GM21576 (cell line): ENCODE measurements at regions not wholly inside any gene's neighbourhood (a gene's known extent, or its start where the extent isn't known, plus 50 kb on each side); places are given as distances from the start of the nearest gene placed in this dataset.
"Not testable (repeated sequence)": the region's sequence is repeated elsewhere in the genome, so short reads cannot be mapped to it uniquely, and the experiment has no call there.

Experiments used
- ATAC-seq: cut with Tn5 transposase; IDR thresholded peaks from one replicate; pipeline ENCODE4 v1.9.1; 2021; ENCODE audit warnings: mild to moderate bottlenecking, moderate library complexity; ENCODE audit not compliant: unreplicated experiment

- ATAC-seq = no peak
Observed at GRCh38 chr11:106482917-106483785, 405.7 kb downstream of the AASDHPPT start.

DNA sequence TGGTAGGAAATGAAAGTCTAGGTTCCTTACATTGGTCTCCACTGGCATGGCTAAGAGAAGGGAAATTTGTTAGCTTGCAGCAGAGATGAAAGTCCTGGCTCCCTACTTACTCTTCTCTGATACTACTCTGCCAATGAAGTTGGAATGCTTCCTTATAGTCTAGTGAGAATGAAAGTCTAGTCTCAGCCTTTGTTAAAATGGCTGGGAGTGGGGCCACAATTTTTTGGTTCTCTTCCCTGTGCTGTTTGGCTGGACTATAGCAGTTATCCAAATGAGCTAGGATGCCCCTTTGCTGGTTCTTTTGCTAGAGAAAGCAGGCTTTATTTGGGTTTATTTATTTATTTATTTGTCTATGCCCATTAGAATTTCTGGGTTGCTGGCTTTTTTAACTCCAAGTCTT is 414.3 kb downstream of the AASDHPPT start:
- no peak for ATAC-seq

DNA sequence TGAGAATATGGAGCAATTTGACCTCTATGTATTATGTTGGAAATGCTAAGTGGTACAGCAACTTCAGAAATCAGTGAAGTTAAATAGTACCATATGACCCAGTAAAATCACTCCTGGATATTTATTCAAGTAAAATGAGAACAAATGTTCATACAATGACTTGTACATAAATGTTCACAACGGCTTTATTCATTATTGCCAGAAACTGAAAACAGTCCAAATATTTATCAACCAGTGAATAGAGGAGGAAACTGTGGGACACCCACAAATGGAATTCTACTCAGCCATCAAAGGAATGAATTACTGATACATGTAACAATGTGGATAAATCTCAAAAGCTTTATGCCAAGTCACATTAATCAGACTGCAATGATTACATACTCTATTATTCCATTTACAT is 416.3 kb downstream of the AASDHPPT start:
- no peak for ATAC-seq

- ATAC-seq = no peak
Observed at GRCh38 chr11:106495046-106495445, 417.6 kb downstream of the AASDHPPT start.

- no peak for ATAC-seq
Observed at GRCh38 chr11:106496677-106497076, 419.2 kb downstream of the AASDHPPT start.

DNA sequence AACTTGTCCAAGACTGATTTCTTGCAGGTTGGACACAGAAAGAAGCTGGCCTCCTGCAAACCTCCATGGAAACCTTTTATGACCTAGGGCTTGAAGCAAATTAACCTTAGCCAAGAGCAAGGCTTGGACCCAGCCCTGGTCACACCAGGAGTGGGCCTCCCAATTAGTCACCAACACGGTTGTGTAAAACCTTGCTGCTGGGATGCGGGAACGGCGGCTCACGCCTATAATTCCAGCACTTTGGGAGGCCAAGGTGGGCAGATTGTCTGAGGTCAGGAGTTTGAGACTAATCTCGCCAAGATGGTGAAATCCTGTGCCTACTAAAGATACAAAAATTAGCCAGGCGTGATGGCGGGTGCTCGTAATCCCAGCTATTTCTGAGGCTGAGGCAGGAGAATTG is 419.9 kb downstream of the AASDHPPT start:
- ATAC-seq = no peak

DNA sequence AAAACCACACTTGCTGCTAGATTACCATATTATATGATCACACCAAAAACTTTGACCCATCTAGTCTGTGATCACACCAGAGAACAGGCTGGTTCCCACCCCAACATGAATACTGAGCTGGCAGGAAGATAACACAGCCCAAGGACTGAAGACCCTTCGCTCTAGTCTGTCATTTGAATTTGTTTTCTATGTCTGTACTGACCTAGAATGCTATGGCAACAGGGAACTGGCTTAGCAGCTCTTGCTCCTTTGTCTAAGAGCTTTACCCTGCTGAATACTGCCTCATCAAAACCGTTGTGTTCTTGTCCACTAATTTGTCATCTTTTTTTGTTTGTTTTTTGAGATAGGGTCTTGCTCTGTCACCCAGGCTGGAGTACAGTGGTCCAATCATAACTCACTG is 420.4 kb downstream of the AASDHPPT start:
- no peak for ATAC-seq

GRCh38 chr11:106503901-106504300 is 426.4 kb downstream of the AASDHPPT start:
- no peak for ATAC-seq

DNA sequence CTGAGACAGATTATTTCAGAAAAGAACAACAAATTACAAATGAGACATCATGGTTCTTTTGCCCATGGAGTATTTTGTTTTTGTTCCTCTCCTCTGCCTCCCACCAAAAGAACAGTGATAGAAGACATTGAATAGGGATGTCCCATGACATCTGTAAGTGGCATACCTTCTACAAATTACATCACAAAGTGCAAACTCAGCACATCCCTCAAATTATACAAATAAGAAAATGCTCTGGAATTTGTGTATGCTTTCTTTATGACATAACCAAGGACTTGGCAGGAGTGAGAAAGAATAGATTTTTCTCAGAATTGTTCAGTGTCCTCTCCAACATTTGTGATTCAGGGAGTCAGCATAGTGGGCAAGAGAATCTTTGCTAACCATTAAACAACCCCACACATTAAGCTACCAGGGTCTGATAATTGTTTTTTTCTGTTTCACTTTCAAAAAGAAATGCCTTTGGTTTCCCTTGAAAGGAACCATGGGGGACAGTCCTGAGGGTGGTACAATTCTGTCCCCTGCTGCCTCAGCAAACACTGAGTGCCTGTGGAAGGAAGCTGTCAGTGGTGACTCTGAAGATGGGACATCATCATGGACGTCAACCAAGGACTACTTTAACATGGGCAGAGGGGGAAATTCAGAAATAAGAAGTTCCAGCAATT is 430.3 kb downstream of the AASDHPPT start:
- no peak for ATAC-seq

DNA sequence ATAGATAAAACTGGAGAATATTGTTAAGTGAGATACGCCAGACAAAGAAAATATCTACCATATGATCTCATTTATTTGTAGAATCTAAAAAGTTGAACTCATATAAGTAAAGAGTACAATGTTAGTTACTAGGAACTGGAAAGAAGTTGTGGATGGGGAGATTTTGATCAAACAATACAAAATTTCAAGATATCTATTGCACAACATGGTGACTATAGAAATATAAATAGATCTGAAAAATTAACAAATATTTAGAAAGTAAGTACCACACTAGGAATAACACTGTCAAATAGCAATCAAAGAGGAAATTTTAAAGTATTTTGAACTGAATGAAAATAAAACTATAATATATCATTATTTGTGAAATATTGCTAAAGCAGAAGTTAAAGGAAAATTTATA is 437.2 kb downstream of the AASDHPPT start:
- ATAC-seq = no peak

DNA sequence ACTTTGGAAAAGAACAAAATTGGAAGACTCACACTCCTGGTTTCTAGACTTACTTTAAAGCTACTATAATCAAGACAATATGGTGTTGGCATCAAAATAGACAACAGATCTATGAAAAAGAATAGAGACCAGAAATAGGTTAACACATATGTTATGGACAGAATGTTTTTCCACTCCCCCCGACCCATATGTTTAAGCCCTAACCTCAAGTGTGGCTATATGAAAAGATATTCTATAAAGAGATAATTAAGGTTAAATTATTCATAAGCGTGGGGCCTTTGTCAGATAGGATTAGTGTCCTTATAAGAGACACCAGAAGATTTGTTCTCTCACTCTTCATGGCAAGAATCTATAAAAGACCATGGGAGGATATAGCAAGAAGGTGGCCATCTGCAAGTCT is 440.0 kb downstream of the AASDHPPT start:
- ATAC-seq = no peak

GRCh38 chr11:106520146-106520912 is 442.9 kb downstream of the AASDHPPT start:
- ATAC-seq = no peak

DNA sequence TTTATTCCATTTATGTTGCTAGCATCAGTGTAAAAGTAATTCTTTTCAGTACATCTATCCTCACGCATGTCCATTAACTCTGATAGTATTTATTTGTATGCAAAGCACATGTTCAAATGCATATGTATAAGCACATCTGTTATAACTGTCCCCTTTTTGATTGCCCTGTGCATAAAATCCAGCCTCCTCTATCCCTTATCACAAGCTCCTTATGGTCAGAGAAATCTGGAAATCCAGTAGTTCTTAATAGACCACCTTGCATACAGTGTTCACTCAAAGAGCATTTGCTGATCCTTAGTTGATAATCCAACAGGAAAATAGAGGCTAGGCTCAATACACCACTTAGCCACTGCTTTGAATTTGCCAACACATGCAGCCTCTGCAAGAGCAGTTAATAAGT is 443.5 kb downstream of the AASDHPPT start:
- no peak for ATAC-seq

GRCh38 chr11:106523171-106523570 is 445.7 kb downstream of the AASDHPPT start:
- ATAC-seq = no peak

DNA sequence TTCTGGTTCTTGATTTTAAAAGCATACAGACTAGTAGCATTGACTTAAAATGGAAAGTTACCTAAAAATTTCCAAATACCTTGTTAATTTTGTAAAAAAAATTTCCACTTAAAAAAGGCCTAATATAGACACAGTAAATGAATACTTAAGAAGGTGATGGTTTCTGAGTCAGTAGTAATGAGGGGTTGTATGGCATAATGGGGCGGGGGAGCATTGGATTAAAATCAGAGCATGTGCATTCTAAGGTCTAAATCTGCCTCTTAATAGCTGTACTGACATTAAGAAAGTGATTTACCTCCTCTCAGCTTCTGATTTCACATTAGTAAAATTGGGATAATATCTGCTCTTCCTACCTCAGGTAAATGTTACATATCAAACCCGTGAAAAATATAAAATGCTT is 446.5 kb downstream of the AASDHPPT start:
- ATAC-seq = no peak

DNA sequence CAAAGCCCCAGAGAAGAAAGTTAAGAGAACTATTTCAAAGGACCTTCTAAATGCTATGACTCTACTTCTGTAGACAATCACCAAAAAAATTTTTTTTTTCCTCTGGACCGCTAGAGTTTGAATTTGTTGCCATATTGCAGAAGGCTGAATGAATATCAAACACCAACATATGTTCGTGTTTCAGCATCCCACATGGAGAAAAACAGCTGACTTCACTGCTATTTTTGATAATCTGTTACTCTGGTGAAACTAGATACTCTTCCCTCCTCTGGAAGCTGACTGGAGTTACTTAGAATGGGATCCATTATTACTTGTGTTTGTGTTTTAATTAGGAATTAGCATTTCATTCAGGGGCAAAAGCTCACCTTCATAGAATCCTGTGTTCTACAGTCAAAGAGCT is 447.0 kb downstream of the AASDHPPT start:
- no peak for ATAC-seq

- ATAC-seq = not testable (repeated sequence)
Observed at GRCh38 chr11:106531648-106532047, 454.2 kb downstream of the AASDHPPT start.

GRCh38 chr11:106533046-106533445 is 455.6 kb downstream of the AASDHPPT start:
- ATAC-seq = no peak

DNA sequence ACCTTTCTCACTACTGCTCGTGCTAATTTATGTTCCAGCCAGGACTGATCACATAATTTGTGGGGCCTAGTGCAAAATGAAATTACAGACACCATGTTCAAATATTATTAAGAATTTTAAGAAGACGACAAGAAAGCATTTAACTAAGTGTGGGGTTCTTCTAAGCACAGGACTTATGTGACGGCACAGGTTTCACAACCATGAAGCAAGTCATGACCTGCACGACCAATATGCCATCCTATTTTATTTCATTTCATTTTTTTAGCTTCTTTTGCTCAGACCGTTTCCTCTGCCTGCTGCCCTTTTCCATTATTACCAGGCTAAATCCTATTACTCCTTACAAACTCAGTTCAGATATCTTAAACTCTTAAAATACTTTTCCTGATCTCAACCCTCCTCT is 462.5 kb downstream of the AASDHPPT start:
- ATAC-seq = no peak

GRCh38 chr11:106548406-106548805 is 469.9 kb downstream of the GUCY1A2 start:
- no peak for ATAC-seq
